ENCODE measurements at regions not wholly inside any gene's neighbourhood (a gene's known extent, or its start where the extent isn't known, plus 50 kb on each side); places are given as distances from the start of the nearest gene placed in this dataset.
"Not testable (repeated sequence)": the region's sequence is repeated elsewhere in the genome, so short reads cannot be mapped to it uniquely, and the experiment has no call there.

DNA sequence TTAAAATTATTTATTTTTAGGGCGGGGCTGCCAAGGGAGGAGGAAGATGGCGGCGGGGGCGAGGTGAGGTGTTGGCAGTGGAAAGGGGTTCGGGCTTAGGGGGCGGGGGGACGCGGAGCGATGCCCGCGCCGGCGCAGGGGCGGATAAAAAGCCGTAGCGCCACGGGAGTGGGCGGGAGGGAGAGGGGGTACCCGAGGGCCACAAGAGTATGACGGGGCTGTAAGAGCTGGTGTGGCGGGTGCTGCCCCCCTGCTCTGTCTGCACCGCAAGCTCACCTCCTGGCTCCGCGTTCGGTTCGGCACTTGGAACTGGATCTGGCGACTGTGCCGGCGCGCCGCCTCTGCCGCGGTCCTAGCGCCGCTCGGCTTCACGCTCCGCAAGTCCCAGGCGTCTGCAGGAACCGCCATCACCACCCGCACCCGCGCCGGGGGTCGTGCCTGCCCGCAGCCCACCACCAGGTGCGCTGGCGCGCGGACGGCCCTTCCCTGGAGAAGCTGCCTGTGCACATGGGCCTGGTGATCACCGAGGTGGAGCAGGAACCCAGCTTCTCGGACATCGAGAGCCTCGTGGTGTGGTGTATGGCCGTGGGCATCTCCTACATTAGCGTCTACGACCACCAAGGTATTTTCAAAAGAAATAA is 265.2 kb upstream of the SGCG start:
- H3K79me2 ChIP-seq (ENCODE audit: control insufficient read depth, insufficient read depth, low read length, poor library complexity): peaks cover 4% of the 10 kb centered on the region
- H2AFZ ChIP-seq (ENCODE audit: insufficient read depth, low read length, poor library complexity): peak overlapping the region; percentile 92
- H3K9ac ChIP-seq (ENCODE audit: low read length): no peak overlapping the region
- peak overlapping the region; percentile 7 for H4K91ac ChIP-seq (ENCODE audit: low read depth, low read length)
- peak overlapping the region; percentile 34 for H4K12ac ChIP-seq (ENCODE audit: low read depth, low read length)
- no peak overlapping the region for H3K23ac ChIP-seq (ENCODE audit: low read length)
- no peak overlapping the region for H2BK5ac ChIP-seq (ENCODE audit: low read depth, low read length, poor library complexity)
- peak overlapping the region; percentile 25 for H3K18ac ChIP-seq (ENCODE audit: low read length)
- H3K79me1 ChIP-seq (ENCODE audit: low read length): peaks cover 4% of the 10 kb centered on the region
- WGBS (ENCODE audit: extremely low coverage, insufficient coverage, insufficient read length): no CpG with 5 or more reads among the region's 58 CpGs
- DNase-seq: peak; percentile 57
- peak overlapping the region; percentile 4 for H3K4ac ChIP-seq (ENCODE audit: low read depth, low read length)
- no peaks in the 10 kb centered on the region for H3K27me3 ChIP-seq (ENCODE audit: insufficient read depth, low read length)
- peak overlapping the region; percentile 93 for H4K8ac ChIP-seq (ENCODE audit: low read depth, low read length)
- H3K36me3 ChIP-seq (ENCODE audit: control insufficient read depth in 1 of 2, insufficient read depth in 2 of 2, low read length in 2 of 2): peaks cover 0 to 1% of the 10 kb centered on the region in 2 experiments
- no peak overlapping the region for H3K27ac ChIP-seq (ENCODE audit: low read depth, low read length)
- peak overlapping the region; percentile 79 for H3K14ac ChIP-seq (ENCODE audit: low read length)
- peak overlapping the region; percentile 84 for H3K4me3 ChIP-seq (ENCODE audit: low read depth, low read length)
- H2BK120ac ChIP-seq (ENCODE audit: insufficient read depth, low read length, poor library complexity): peak overlapping the region; percentile 52
- peak overlapping the region; percentile 67 for H3K4me2 ChIP-seq (ENCODE audit: low read length)
- no peaks in the 10 kb centered on the region for H3K9me3 ChIP-seq (ENCODE audit: insufficient read depth, low read depth, low read length)
- H3K4me1 ChIP-seq (ENCODE audit: control insufficient read depth in 1 of 2, insufficient read depth in 2 of 2, low read length in 2 of 2): no peaks in the 10 kb centered on the region
- no peak overlapping the region for H2AK5ac ChIP-seq (ENCODE audit: low read length)
- H2BK12ac ChIP-seq (ENCODE audit: low read length): peak overlapping the region; percentile 25

GRCh38 chr13:22916276-22916675 is 264.5 kb upstream of the SGCG start:
- not testable (repeated sequence) for H3K36me3 ChIP-seq (ENCODE audit: control insufficient read depth in 1 of 2, insufficient read depth in 2 of 2, low read length in 2 of 2); H3K79me1 ChIP-seq (ENCODE audit: low read length); DNase-seq; H3K4me3 ChIP-seq (ENCODE audit: low read depth, low read length); H2AK5ac ChIP-seq (ENCODE audit: low read length); H2BK12ac ChIP-seq (ENCODE audit: low read length); H3K27me3 ChIP-seq (ENCODE audit: insufficient read depth, low read length); H3K4ac ChIP-seq (ENCODE audit: low read depth, low read length); H3K27ac ChIP-seq (ENCODE audit: low read depth, low read length); H3K9ac ChIP-seq (ENCODE audit: low read length); H2BK5ac ChIP-seq (ENCODE audit: low read depth, low read length, poor library complexity); H4K91ac ChIP-seq (ENCODE audit: low read depth, low read length); H3K9me3 ChIP-seq (ENCODE audit: insufficient read depth, low read depth, low read length); H2BK120ac ChIP-seq (ENCODE audit: insufficient read depth, low read length, poor library complexity); H4K8ac ChIP-seq (ENCODE audit: low read depth, low read length); H2AFZ ChIP-seq (ENCODE audit: insufficient read depth, low read length, poor library complexity); H3K79me2 ChIP-seq (ENCODE audit: control insufficient read depth, insufficient read depth, low read length, poor library complexity); H3K18ac ChIP-seq (ENCODE audit: low read length); H3K14ac ChIP-seq (ENCODE audit: low read length); H4K12ac ChIP-seq (ENCODE audit: low read depth, low read length); H3K4me1 ChIP-seq (ENCODE audit: control insufficient read depth in 1 of 2, insufficient read depth in 2 of 2, low read length in 2 of 2); H3K23ac ChIP-seq (ENCODE audit: low read length)
- no CpG with 5 or more reads among the region's 4 CpGs for WGBS (ENCODE audit: extremely low coverage, insufficient coverage, insufficient read length)
- H3K4me2 ChIP-seq (ENCODE audit: low read length): peak overlapping the region; percentile 67

DNA sequence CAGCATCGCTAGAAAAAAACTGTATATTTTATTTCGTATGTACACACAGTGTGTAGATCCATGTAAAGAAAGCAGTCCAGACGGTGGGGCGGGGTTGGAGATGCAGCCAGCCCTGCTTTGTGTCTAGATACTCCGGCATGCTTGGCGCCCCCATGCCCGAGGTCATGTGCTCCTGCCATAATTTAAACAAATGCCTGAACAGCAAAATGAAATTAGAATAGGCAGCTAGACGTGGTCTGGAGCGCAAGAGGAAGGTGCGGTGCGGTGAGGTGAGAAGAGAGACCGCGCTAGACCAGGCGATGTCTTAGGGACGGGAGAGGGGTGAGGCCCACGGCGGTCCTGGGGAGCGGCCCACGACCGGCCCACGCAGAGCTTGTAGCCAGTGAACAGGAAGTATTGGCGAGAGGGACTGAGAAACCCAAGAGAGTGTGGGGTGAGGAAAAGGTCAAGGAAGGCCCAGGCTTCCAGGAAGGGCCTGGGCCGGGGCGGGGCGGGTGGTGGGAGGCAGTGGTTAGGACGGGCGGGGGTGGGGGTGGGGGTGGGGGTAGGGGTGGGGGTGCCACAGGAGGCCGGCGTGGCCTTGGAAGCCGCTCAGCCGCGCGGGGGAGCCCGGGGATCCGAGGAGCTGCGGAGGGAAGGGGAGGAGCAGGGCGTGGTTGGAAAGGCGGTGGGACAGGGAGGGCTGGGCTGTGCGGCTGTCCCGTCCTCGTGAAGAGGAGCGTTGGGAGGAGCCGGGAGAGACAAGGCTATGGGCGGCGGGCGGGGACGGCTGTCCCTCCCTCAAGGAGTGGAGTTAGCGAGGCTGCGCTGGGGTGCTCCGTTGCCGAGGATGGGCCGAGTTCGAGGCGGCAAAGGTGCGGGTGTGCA is 254.7 kb upstream of the SGCG start:
- Histone ChIP-seq H3K4me2 (ENCODE audit: low read length) (peak overlapping the region; percentile 59), H3K27ac (ENCODE audit: low read depth, low read length) (no peak overlapping the region), H3K4me3 (ENCODE audit: low read depth, low read length) (peak overlapping the region; percentile 61), H3K9me3 (ENCODE audit: insufficient read depth, low read depth, low read length) (no peaks in the 10 kb centered on the region), H3K36me3 (ENCODE audit: control insufficient read depth in 1 of 2, insufficient read depth in 2 of 2, low read length in 2 of 2) (no peaks in the 10 kb centered on the region), H3K14ac (ENCODE audit: low read length) (no peak overlapping the region), H2BK5ac (ENCODE audit: low read depth, low read length, poor library complexity) (no peak overlapping the region), H3K4ac (ENCODE audit: low read depth, low read length) (no peak overlapping the region), H3K79me1 (ENCODE audit: low read length) (no peaks in the 10 kb centered on the region), H2BK12ac (ENCODE audit: low read length) (no peak overlapping the region), H2AFZ (ENCODE audit: insufficient read depth, low read length, poor library complexity) (peak overlapping the region; percentile 82), H2BK120ac (ENCODE audit: insufficient read depth, low read length, poor library complexity) (no peak overlapping the region), H3K9ac (ENCODE audit: low read length) (no peak overlapping the region), H2AK5ac (ENCODE audit: low read length) (no peak overlapping the region), H4K12ac (ENCODE audit: low read depth, low read length) (no peak overlapping the region), H3K27me3 (ENCODE audit: insufficient read depth, low read length) (no peaks in the 10 kb centered on the region), H3K23ac (ENCODE audit: low read length) (no peak overlapping the region), H4K8ac (ENCODE audit: low read depth, low read length) (peak overlapping the region; percentile 48), H3K18ac (ENCODE audit: low read length) (no peak overlapping the region), H4K91ac (ENCODE audit: low read depth, low read length) (peak overlapping the region; percentile 47), H3K79me2 (ENCODE audit: control insufficient read depth, insufficient read depth, low read length, poor library complexity) (no peaks in the 10 kb centered on the region), H3K4me1 (ENCODE audit: control insufficient read depth in 1 of 2, insufficient read depth in 2 of 2, low read length in 2 of 2) (peaks cover 2 to 6% of the 10 kb centered on the region in 2 experiments)
- no CpG with 5 or more reads among the region's 55 CpGs for WGBS (ENCODE audit: extremely low coverage, insufficient coverage, insufficient read length)
- DNase-seq: peak in 1 of 2 donors; percentile 26

DNA sequence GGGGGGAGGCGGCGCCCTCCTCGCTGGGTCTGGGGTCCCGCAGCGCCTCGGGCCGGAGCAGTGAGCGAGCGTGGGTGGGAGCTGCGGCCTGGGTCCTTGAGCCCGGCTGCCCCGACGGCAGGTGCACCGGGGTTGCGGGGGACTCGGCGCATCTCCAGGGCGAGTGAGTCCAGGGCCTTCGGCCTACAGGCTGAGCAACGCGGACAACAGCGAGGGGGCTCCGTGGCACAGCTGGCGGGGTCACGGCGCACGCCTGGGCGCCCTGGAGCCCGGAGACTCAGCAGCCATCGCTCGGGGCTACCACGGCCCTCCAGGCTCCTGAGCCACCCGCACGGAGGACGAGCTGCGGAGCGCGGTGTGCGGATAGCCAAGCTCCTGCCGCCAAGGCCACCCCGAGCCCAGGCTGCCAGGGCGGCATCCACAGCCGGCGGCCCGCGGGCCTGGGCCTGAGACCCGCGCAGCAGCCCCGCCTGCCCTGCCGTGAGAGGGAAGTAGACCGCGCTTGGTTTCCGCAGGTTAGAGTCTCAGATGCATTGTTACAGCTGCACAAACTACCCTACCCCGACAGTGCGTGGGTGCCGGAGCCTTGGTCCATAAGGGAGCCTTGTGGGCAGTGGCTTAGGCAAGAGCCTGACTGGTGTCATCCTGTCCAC is 253.9 kb upstream of the SGCG start:
- Histone ChIP-seq H3K27ac (ENCODE audit: low read depth, low read length) (no peak overlapping the region), H2BK12ac (ENCODE audit: low read length) (no peak overlapping the region), H3K9ac (ENCODE audit: low read length) (no peak overlapping the region), H3K18ac (ENCODE audit: low read length) (no peak overlapping the region), H2AK5ac (ENCODE audit: low read length) (no peak overlapping the region), H3K4me3 (ENCODE audit: low read depth, low read length) (peak overlapping the region; percentile 61), H4K91ac (ENCODE audit: low read depth, low read length) (no peak overlapping the region), H3K27me3 (ENCODE audit: insufficient read depth, low read length) (no peaks in the 10 kb centered on the region), H4K8ac (ENCODE audit: low read depth, low read length) (peak overlapping the region; percentile 15), H3K23ac (ENCODE audit: low read length) (no peak overlapping the region), H3K4me2 (ENCODE audit: low read length) (peak overlapping the region; percentile 59), H2BK120ac (ENCODE audit: insufficient read depth, low read length, poor library complexity) (no peak overlapping the region), H3K4ac (ENCODE audit: low read depth, low read length) (no peak overlapping the region), H3K4me1 (ENCODE audit: control insufficient read depth in 1 of 2, insufficient read depth in 2 of 2, low read length in 2 of 2) (peaks cover 2 to 6% of the 10 kb centered on the region in 2 experiments), H3K9me3 (ENCODE audit: insufficient read depth, low read depth, low read length) (no peaks in the 10 kb centered on the region), H4K12ac (ENCODE audit: low read depth, low read length) (no peak overlapping the region), H3K79me1 (ENCODE audit: low read length) (no peaks in the 10 kb centered on the region), H2AFZ (ENCODE audit: insufficient read depth, low read length, poor library complexity) (peak overlapping the region; percentile 15), H2BK5ac (ENCODE audit: low read depth, low read length, poor library complexity) (no peak overlapping the region), H3K36me3 (ENCODE audit: control insufficient read depth in 1 of 2, insufficient read depth in 2 of 2, low read length in 2 of 2) (no peaks in the 10 kb centered on the region), H3K14ac (ENCODE audit: low read length) (no peak overlapping the region), H3K79me2 (ENCODE audit: control insufficient read depth, insufficient read depth, low read length, poor library complexity) (no peaks in the 10 kb centered on the region)
- no CpG with 5 or more reads among the region's 56 CpGs for WGBS (ENCODE audit: extremely low coverage, insufficient coverage, insufficient read length)
- no peak for DNase-seq
